SK-N-SH (cell line): ENCODE measurements at regions not wholly inside any gene's neighbourhood (a gene's known extent, or its start where the extent isn't known, plus 50 kb on each side); places are given as distances from the start of the nearest gene placed in this dataset.
A peak's percentile ranks its signal among the peaks of the same experiment; 100 is the strongest.

Source experiments
- CTCF ChIA-PET: fragments of 300-600, 350-600 bp; formaldehyde crosslinking; extraction: SDS; loops from one replicate; lab custom pipeline; 2021; lab: Yijun Ruan, JAX
- POLR2A ChIA-PET: fragments of 350-600 bp; sonication (Branson Sonifier 250); formaldehyde crosslinking; extraction: SDS; loops from one replicate; lab custom pipeline; 2020; ENCODE audit warnings: antibody characterized with exemption, inconsistent platforms; lab: Yijun Ruan, JAX
- DNase-seq: peaks from one replicate; pipeline ENCODE4 v3.0.0; 2012
- H2AFZ ChIP-seq: fragments of 200-600 bp; sonication (generic); 2 replicates; pipeline ENCODE4 v1.8.1; 2016; ENCODE audit warnings: antibody characterized with exemption, mild to moderate bottlenecking, low read depth
- H3F3A ChIP-seq: fragments of 200-600 bp; sonication (generic); replicated peaks from 2 replicates; pipeline ENCODE3; 2016; ENCODE audit warnings: antibody characterized with exemption, mild to moderate bottlenecking; ENCODE audit not compliant: insufficient read depth
- H3K27ac ChIP-seq, 2 experiments: fragments of 200-500 bp in 1 of 2; fragments of 200-600 bp in 1 of 2; sonication (Bioruptor generic) in 1 of 2; sonication (generic), shearing (Covaris generic) in 1 of 2; 2 replicates each; pipeline versions ENCODE4 v1.5.1 to v1.6.1; 2014 to 2016; ENCODE audit warnings: low read depth in 2 of 2, inconsistent platforms in 1 of 2, low read length in 1 of 2, mild to moderate bottlenecking in 1 of 2, mixed read lengths in 1 of 2
- H3K27me3 ChIP-seq: fragments of 200-600 bp; sonication (generic), shearing (Covaris generic); 2 replicates; pipeline ENCODE4 v1.6.1; 2016; ENCODE audit warnings: mixed run types; ENCODE audit not compliant: insufficient read depth
- H3K36me3 ChIP-seq, 2 experiments: fragments of 200-500 bp in 1 of 2; fragments of 200-600 bp in 1 of 2; sonication (Bioruptor generic) in 1 of 2; sonication (generic) in 1 of 2; replicated peaks in 1 of 2; 2 replicates each; pipeline versions ENCODE3 to v1.5.1; 2014 to 2016; ENCODE audit warnings: low read length in 1 of 2, mild to moderate bottlenecking in 1 of 2; ENCODE audit not compliant: insufficient read depth in 2 of 2, control insufficient read depth in 1 of 2
- H3K4me1 ChIP-seq, 2 experiments: fragments of 200-500 bp in 1 of 2; fragments of 200-600 bp in 1 of 2; sonication (Bioruptor generic) in 1 of 2; sonication (generic), shearing (Covaris generic) in 1 of 2; 2 replicates each; pipeline versions ENCODE4 v1.5.1 to v1.6.1; 2014 to 2016; ENCODE audit warnings: low read depth in 1 of 2, low read length in 1 of 2, mixed run types in 1 of 2; ENCODE audit not compliant: insufficient read depth in 2 of 2, control insufficient read depth in 1 of 2
- H3K4me2 ChIP-seq: fragments of 200-600 bp; sonication (generic), shearing (Covaris generic); 2 replicates; pipeline ENCODE4 v1.6.1; 2017; ENCODE audit warnings: mixed run types
- H3K4me3 ChIP-seq, 2 experiments: fragments of 200-500 bp in 1 of 2; fragments of 200-600 bp in 1 of 2; sonication (Bioruptor generic) in 1 of 2; sonication (generic), shearing (Covaris generic) in 1 of 2; 2 replicates each; pipeline versions ENCODE4 v1.5.1 to v1.8.1; 2014 to 2016; ENCODE audit warnings: low read depth in 2 of 2, inconsistent platforms in 1 of 2, low read length in 1 of 2, mild to moderate bottlenecking in 1 of 2, mixed read lengths in 1 of 2, moderate library complexity in 1 of 2
- H3K79me2 ChIP-seq: fragments of 200-600 bp; sonication (generic); 2 replicates; pipeline ENCODE4 v1.8.1; 2017; ENCODE audit warnings: mild to moderate bottlenecking; ENCODE audit not compliant: insufficient read depth
- H3K9ac ChIP-seq: fragments of 200-600 bp; sonication (generic); 2 replicates; pipeline ENCODE4 v1.6.1; 2017; ENCODE audit warnings: mixed run types
- H3K9me2 ChIP-seq: fragments of 200-600 bp; sonication (generic); 2 replicates; pipeline ENCODE4 v1.6.1; 2017; ENCODE audit warnings: mixed run types
- H3K9me3 ChIP-seq: fragments of 200-600 bp; sonication (generic); 2 replicates; pipeline ENCODE4 v1.6.1; 2017; ENCODE audit warnings: mixed run types, mild to moderate bottlenecking, moderate library complexity
- H4K20me1 ChIP-seq: fragments of 200-600 bp; sonication (generic); 2 replicates; pipeline ENCODE4 v1.6.1; 2017; ENCODE audit warnings: mild to moderate bottlenecking, mixed run types; ENCODE audit not compliant: insufficient read depth
- CHD2 ChIP-seq: fragments of 150-350 bp; IDR thresholded peaks from 2 replicates; pipeline ENCODE4 v1.6.1; 2018; ENCODE audit warnings: low read length; ENCODE audit not compliant: partially characterized antibody
- CTCF ChIP-seq: fragments of 200-600 bp; sonication (generic); IDR thresholded peaks from 2 replicates; pipeline ENCODE4 v1.6.1; 2017; ENCODE audit warnings: antibody characterized with exemption, mild to moderate bottlenecking, moderate library complexity
- ELF1 ChIP-seq: IDR thresholded peaks from 2 replicates; pipeline ENCODE4 v1.4.0; 2012
- EP300 ChIP-seq, 2 experiments: IDR thresholded peaks; 2 replicates each; pipeline versions ENCODE4 v1.4.0 to v1.6.1; 2012; ENCODE audit warnings: borderline replicate concordance in 1 of 2, low read depth in 1 of 2, low read length in 1 of 2
- EZH2phosphoT487 ChIP-seq: fragments of 200-600 bp; sonication (generic); IDR thresholded peaks from 2 replicates; pipeline ENCODE4 v1.6.1; 2017; ENCODE audit warnings: low read depth, mixed run types, mild to moderate bottlenecking, antibody characterized with exemption, moderate library complexity, borderline replicate concordance
- FOSL2 ChIP-seq: IDR thresholded peaks from 2 replicates; pipeline ENCODE4 v1.4.0; 2012; ENCODE audit warnings: low read depth, mild to moderate bottlenecking, moderate library complexity, borderline replicate concordance
- FOXJ3 ChIP-seq: sonication (generic); formaldehyde crosslinking; IDR thresholded peaks from 2 replicates; pipeline ENCODE4 v1.5.1; 2020; ENCODE audit warnings: mild to moderate bottlenecking, missing genetic modification reagents
- GABPA ChIP-seq: IDR thresholded peaks from 2 replicates; pipeline ENCODE4 v1.4.0; 2012; ENCODE audit warnings: low read depth, mild to moderate bottlenecking
- MAX ChIP-seq: IDR thresholded peaks from 2 replicates; pipeline ENCODE4 v1.4.0; 2012; ENCODE audit warnings: low read depth
- NFIC ChIP-seq: IDR thresholded peaks from 2 replicates; pipeline ENCODE4 v1.4.0; 2012; ENCODE audit warnings: borderline replicate concordance
- NRF1 ChIP-seq: IDR thresholded peaks from 2 replicates; pipeline ENCODE4 v1.6.1; 2012; ENCODE audit warnings: low read depth, mild to moderate bottlenecking, low read length
- RAD21 ChIP-seq: IDR thresholded peaks from 2 replicates; pipeline ENCODE4 v1.6.1; 2012; ENCODE audit warnings: mild to moderate bottlenecking, low read length
- RFX5 ChIP-seq: IDR thresholded peaks from 2 replicates; pipeline ENCODE4 v1.6.1; 2012; ENCODE audit warnings: mild to moderate bottlenecking, improper control_type of control experiment, low read length
- RXRA ChIP-seq: IDR thresholded peaks from 2 replicates; pipeline ENCODE4 v1.4.0; 2012; ENCODE audit warnings: low read depth, mild to moderate bottlenecking, borderline replicate concordance
- SMC3 ChIP-seq: IDR thresholded peaks from 2 replicates; pipeline ENCODE4 v1.6.1; 2012; ENCODE audit warnings: low read depth, low read length, improper control_type of control experiment
- USF1 ChIP-seq: IDR thresholded peaks from 2 replicates; pipeline ENCODE4 v1.4.0; 2012; ENCODE audit warnings: low read depth, borderline replicate concordance
- WGBS: methylation state at CpG from one replicate; pipeline ENCODE4 v1.1.6; 2017; ENCODE audit warnings: low lambda C conversion rate; 5-methylcytosine and 5-hydroxymethylcytosine counted together

- CTCF ChIA-PET = no interaction called here
Measured at GRCh38 chr14:71438684-71439083, 493.5 kb upstream of the RGS6 start.

GRCh38 chr14:71441126-71441525, 491.1 kb upstream of the RGS6 start:
- H3K4me3 ChIP-seq = no peak overlapping the region
- peaks cover 27% of the 10 kb centered on the region for H3F3A ChIP-seq
- H3K4me2 ChIP-seq = no peak overlapping the region
- H3K27ac ChIP-seq = no peak overlapping the region
- no peak for TF ChIP-seq USF1
- no peak for TF ChIP-seq EZH2phosphoT487
- TF ChIP-seq RFX5 = no peak
- no peak for TF ChIP-seq MAX
- TF ChIP-seq FOSL2 = no peak
- no peak for TF ChIP-seq ELF1
- TF ChIP-seq SMC3 = no peak
- TF ChIP-seq FOXJ3 = no peak
- TF ChIP-seq EP300 (IDR thresholded peaks at IDR 0.05; ENCODE audit: borderline replicate concordance in 1 of 2, low read depth in 1 of 2, low read length in 1 of 2) = no peak
- no peak for TF ChIP-seq CTCF
- TF ChIP-seq NRF1 = no peak
- no peak for TF ChIP-seq GABPA
- TF ChIP-seq RAD21 = no peak
- no peak for TF ChIP-seq CHD2
- no peak for TF ChIP-seq RXRA
- TF ChIP-seq, all 33 proteins: peak for 0
- Histone ChIP-seq H3K9ac (no peak overlapping the region), H3K36me3 (no peaks in the 10 kb centered on the region), H3K9me2 (no peaks in the 10 kb centered on the region), H2AFZ (no peak overlapping the region), H3K4me1 (peaks cover 10 to 24% of the 10 kb centered on the region in 2 experiments), H3K79me2 (peaks cover 47% of the 10 kb centered on the region), H3K9me3 (no peaks in the 10 kb centered on the region), H4K20me1 (no peaks in the 10 kb centered on the region), H3K27me3 (no peaks in the 10 kb centered on the region)
- no peak for DNase-seq
- POLR2A ChIA-PET = no interaction called here
- CTCF ChIA-PET = interaction anchor here (1.6 kb wide), 1 partner anchor 312 kb away, joined by 3 read pairs; no protein-coding TSS in a partner anchor

More at GRCh38 chr14:71438684-71439083, 493.5 kb upstream of the RGS6 start:
- Histone ChIP-seq H3K4me2 (peak overlapping the region; percentile 58), H3K4me3 (peak overlapping the region in 1 of 2 experiments; percentile 5; a peak in 1 of 4 replicates), H3K9me3 (no peaks in the 10 kb centered on the region), H3K4me1 (peaks cover 10 to 24% of the 10 kb centered on the region in 2 experiments), H3K9me2 (no peaks in the 10 kb centered on the region), H4K20me1 (no peaks in the 10 kb centered on the region), H3K79me2 (peaks cover 72% of the 10 kb centered on the region), H3K9ac (no peak overlapping the region; the same call in 1 of the 2 replicates), H3F3A (peaks cover 30% of the 10 kb centered on the region), H3K36me3 (no peaks in the 10 kb centered on the region), H3K27me3 (no peaks in the 10 kb centered on the region), H3K27ac (peak overlapping the region in 1 of 2 experiments; percentile 76; a peak in 3 of 4 replicates), H2AFZ (no peak overlapping the region)
- DNase-seq = no peak
- TF ChIP-seq FOSL2 = no peak
- TF ChIP-seq NFIC = 0 out of 2 replicates have a peak, but pooled peaks have one; percentile 7
- 7% methylated on average over 2 of the region's 2 CpGs for WGBS
- POLR2A ChIA-PET = no interaction called here
